Epithelial cell of esophagus (primary cell): ENCODE measurements at regions not wholly inside any gene's neighbourhood (a gene's known extent, or its start where the extent isn't known, plus 50 kb on each side); places are given as distances from the start of the nearest gene placed in this dataset.

ENCODE experiments used
- DNase-seq: peaks from one replicate; pipeline ENCODE4 v3.0.0; 2010; ENCODE audit warnings: low read depth
- H3K4me3 ChIP-seq: 2 replicates; pipeline ENCODE4 v1.5.1; 2011; ENCODE audit warnings: mild to moderate bottlenecking, low read length, control low read depth
- TF ChIP-seq, protein P1 (sequence below): IDR thresholded peaks from 2 replicates; pipeline ENCODE4 v1.5.1; 2011; ENCODE audit warnings: low read depth, mild to moderate bottlenecking, low read length, control low read depth, inconsistent platforms; ENCODE audit not compliant: insufficient read depth; ENCODE audit errors: missing control alignments

DNA sequence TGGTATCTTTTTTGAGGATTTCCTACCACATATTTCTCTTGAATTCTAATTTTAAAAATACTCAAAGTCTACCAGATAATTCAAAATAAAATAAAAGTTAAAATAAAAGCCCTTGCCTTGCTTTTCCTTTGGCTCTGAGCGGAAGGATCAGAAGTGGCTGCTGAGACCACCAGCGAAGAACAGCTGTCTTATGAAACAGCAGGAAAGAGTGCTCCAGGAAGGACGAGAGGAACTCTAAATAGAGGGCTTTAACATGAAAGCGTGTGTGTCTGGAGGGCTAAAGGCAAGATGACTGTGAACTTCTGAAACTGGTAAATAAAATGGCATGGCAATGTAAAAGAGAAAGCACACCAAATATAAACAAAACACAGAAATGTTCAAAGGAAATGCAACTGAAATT is 521.5 kb upstream of the SPRY2 start:
- TF ChIP-seq, protein P1, sequence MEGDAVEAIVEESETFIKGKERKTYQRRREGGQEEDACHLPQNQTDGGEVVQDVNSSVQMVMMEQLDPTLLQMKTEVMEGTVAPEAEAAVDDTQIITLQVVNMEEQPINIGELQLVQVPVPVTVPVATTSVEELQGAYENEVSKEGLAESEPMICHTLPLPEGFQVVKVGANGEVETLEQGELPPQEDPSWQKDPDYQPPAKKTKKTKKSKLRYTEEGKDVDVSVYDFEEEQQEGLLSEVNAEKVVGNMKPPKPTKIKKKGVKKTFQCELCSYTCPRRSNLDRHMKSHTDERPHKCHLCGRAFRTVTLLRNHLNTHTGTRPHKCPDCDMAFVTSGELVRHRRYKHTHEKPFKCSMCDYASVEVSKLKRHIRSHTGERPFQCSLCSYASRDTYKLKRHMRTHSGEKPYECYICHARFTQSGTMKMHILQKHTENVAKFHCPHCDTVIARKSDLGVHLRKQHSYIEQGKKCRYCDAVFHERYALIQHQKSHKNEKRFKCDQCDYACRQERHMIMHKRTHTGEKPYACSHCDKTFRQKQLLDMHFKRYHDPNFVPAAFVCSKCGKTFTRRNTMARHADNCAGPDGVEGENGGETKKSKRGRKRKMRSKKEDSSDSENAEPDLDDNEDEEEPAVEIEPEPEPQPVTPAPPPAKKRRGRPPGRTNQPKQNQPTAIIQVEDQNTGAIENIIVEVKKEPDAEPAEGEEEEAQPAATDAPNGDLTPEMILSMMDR = no peak
- no peak overlapping the region for H3K4me3 ChIP-seq
- no peak for DNase-seq

DNA sequence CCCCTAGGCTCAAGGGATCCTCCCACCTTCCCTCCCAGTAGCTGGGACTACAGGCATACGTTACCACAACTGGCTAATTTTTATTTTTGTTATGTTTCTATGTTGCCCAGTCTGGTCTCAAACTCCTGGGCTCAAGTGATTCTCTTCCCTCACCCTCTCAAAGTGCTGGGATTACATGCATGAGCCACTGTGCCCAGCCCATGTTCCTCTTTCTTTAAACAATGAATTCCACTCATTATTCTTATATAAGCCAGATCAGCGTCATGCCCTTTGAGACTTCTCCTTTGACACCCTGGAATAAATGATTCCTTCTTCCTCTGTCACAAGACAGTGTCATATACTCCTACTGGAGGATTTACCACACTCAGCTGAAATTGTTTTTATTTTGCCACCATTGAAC is 519.9 kb upstream of the SPRY2 start:
- no peak for DNase-seq
- TF ChIP-seq, protein P1 = no peak
- no peak overlapping the region for H3K4me3 ChIP-seq

DNA sequence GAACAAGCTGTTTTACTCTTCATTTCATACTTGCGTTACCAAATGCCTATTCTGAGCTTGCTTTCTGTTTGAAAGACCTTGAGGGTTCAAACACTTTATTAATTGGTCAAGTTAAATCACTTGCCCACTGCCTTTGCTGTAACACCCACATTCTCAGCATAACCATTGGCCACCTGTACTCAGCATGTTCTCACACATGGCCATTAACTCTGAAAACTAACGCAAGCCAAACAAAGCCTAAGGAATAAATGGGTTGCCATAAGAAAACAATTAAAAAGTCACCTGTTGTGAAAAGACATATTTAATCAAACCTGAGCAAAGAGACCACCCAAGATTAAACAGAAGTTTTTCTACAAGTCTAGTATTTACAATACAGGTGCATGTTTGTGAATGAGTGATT is 517.2 kb upstream of the SPRY2 start:
- no peak for DNase-seq
- no peak overlapping the region for H3K4me3 ChIP-seq
- TF ChIP-seq, protein P1 = no peak

DNA sequence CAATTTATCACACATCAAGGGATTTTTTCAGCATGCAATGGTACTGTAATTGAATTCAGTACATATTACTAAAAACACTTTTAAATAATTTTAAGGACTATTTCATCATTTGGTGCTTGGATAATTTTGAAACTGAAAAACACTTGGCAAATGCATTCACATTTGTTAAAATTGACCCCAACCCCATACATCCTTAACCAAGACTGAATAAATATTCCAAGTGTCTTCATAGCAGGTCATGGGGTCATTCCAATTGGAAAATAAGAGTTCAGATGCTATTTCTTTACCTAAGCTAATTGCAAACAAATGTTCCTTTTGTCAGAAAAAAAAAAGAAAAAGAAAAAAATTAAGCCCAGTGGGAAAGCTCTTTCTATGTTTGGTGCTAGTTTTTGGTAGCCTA is 516.4 kb upstream of the SPRY2 start:
- no peak for DNase-seq
- H3K4me3 ChIP-seq = no peak overlapping the region
- TF ChIP-seq, protein P1 = no peak

DNA sequence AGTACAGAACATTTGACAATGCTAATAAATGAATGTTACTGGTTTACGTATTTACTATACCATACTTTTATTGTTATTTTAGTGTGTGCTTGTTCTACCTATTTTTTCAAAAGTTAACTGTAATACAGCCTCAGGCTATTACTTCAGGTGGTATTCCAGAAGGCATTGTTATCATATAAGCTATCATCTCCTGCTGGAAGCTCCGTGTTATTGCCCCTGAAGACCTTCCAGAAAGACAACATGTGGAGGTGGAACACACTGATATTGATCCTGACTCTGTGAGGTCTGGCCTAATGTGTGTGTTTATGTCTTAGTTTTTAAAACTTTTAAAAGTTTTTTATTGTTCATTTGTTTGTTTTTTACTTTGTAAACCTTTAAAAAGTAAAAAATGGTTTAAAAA is 509.8 kb upstream of the SPRY2 start:
- no peak overlapping the region for H3K4me3 ChIP-seq
- no peak for DNase-seq
- TF ChIP-seq, protein P1 = no peak

- TF ChIP-seq, protein P1 = no peak
- no peak overlapping the region for H3K4me3 ChIP-seq
- no peak for DNase-seq
Observed at GRCh38 chr13:80844164-80844563, 503.2 kb upstream of the SPRY2 start.

DNA sequence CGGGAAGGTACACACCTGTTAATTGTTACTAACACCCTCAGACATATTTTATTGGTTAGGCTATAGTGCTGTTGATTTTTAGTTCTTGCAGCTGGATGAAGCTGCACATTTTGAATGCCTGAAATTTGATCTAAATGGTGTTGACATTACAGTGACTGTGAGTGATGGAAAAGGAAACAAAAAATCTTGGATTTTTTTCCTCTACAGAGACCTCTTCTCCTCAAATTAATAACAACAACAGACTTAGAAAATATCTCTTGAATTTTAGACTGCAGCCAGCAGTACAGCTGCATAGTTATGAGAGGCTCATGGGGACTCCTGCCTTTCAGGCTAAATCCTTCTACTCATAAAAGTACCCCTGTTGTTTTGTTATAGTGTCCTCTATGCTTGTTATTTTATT is 500.5 kb upstream of the SPRY2 start:
- TF ChIP-seq, protein P1 = no peak
- DNase-seq = no peak
- no peak overlapping the region for H3K4me3 ChIP-seq
